Head of caudate nucleus (tissue), 42 donors: ENCODE measurements at regions not wholly inside any gene's neighbourhood (a gene's known extent, or its start where the extent isn't known, plus 50 kb on each side); places are given as distances from the start of the nearest gene placed in this dataset.

ENCODE experiments used
- DNase-seq, 42 donors: peaks; one replicate each; pipeline versions ENCODE4 v3.0.0 to v3.0.0-alpha.2; 2020 to 2021; ENCODE audit warnings: mixed read lengths in 7 of 42
- intact Hi-C: fragments of 100-400 bp; cut with DNase I; formaldehyde crosslinking; loops from one replicate; pipeline ENCODE4 v1.15.0; 2022

DNA sequence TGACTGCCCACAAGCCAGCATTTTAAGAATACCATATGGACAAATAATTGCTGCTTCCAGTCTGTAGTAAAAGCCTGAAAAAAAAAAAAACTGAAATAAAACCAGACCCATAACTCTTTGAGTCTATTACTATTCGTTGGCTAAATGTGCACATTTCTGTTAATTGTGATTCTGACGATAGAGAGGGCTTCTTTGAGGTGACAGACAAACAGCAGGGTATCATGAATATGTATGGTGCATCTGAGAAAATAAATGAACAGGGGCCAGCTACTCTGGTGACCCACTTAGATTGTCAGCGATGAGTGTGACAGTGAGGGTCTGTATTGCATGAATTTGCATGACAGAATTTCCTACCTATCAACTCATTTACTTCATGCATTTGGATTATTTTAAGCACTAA, 427.8 kb upstream of the SOX11 start:
- DNase-seq: no peak
- intact Hi-C loops: no loop called here

DNA sequence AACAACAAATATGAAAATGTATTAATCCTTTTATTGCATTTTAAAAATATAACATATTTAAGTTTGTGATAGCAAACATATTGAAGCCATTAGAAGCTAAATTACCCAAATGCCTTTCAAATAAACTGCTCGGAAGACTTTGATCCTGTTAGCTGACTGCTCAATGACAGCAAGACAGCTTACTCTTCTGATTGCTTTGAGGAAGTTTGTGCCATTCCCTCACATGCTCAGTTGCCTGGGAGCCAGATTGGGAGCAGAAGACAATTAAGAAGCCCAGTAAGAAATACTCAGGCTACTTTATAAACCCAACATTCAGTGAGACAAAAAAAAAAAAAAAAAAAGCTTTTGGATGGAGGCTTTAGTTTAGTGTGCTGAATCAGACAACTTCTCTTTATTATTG, 407.1 kb upstream of the SOX11 start:
- intact Hi-C loops: no loop called here
- DNase-seq: no peak

DNA sequence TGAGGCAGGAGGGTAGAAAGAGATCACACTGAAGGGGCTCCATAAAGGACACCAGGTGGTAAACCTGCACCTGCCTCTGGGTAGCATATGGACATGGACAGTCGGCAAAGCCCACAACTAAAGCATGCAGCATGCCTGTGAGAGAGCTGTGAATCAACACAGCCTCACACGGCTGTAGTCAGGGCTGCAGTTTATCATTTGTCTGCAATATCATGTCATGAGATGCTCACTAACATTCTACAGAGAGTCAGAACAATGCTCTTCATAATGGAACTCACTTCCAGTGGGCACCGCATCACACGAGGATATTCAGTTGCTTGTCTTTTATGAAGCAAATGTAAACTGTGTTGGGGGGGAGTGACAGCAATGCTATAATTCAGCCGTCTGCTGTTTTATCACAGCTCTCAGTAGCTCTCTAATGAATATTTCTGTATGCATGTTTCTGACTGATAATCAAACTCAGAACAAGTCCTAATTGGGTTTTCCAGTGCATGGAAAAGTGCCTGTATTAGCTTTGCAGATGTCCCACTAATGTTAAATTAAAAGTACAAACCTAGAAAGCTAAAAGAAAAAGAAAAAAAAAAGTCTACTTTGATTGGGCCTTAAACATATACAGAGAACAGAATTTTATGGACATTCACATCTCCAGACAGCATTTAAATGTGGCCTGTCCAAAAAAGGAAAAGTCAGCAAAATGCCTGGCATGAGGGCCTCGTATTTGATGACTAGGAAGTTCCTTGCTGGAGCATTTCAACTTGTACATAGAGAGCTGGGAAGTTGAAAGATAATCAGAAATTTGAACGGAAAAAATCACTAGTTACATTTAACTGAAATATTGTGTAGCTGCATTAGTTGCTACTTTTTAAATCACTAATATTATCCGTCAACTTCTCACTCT, 406.1 kb upstream of the SOX11 start:
- no peak for DNase-seq
- intact Hi-C loops: no loop called here

DNA sequence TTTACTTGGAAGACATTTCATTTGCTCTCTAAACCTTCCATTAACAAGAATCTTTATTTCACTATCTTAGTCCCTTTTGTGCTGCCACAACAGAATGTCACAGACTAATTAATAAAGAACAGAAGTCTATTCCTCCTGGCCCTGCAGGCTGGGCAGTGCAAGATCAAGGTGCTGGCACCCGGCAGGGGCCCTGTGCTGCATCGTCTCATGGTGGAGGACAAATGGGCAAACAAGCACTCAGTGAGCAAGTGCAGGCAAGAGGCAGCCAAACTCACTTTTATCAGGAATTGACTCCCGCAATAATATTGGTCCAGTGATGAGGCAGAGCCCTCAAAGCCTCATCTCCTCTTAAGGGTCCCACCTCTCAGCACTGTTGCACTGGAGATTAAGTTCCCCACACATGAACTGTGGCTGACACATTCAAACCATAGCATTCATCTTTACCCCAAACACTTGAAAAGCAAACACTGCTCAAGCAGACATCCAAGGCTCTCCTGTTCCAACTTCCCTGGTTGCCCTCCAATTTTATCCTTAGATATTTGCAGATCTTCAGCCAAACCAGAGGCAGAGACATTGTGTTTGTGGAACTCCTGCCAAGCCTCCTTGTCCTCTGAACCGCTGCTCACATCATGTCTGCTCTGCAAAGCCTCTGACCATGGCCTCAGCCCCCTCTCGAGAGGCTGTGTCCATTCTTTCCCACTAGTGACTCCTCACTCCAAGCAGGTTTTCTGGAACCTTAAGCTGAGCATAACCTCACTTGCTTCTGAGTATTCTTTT, 404.4 kb upstream of the SOX11 start:
- DNase-seq: no peak
- intact Hi-C loops: no loop called here

DNA sequence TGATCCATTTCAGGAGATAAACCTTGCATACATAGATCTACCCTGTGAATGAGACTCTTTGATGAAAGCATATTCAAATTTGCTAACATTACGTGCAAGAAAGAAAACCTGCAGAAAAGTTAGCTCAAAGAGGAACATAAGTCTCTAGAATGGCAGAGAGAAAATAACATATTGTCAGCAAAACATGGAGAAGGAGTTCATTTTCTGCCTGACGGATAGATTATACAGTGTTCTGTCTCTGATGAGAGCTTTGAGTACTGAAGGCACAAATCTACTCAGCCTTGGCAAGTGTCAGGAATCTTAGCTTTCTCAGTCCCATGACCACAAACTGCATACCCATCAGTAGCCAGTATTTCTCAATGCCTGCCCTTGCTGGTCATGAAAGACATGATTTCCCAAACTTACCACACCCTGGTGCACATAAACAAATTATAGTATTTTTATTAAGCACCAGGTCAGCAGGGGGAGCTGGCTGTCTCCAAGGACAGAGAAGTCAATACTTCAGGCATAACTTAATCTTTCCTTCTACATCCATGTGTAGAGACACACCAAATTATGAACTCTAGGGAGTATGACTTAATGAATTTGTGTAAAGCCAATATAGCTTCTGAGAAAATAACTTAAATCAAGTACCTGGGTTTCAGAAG, 401.2 kb upstream of the SOX11 start:
- no peak for DNase-seq
- intact Hi-C loops: no loop called here

DNA sequence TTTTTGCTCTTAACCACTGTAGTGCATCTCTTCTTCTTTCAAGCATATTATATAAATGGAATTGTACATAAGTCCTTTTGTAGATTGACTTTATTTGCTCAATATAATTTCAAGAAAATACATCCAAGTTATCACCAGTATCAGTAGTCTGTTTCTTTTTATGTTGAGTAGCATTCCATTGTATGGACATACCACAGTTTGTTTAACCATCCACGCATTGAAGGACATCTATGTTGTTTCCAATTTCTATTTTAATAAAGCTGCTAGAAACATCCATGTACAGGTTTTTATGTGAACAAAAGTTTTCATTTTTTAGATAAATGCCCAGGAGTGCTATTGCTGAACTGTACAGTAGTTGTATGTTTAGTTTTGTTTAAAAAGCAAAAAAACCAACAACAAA, 387.5 kb upstream of the SOX11 start:
- DNase-seq: no peak
- intact Hi-C loops: no loop called here

DNA sequence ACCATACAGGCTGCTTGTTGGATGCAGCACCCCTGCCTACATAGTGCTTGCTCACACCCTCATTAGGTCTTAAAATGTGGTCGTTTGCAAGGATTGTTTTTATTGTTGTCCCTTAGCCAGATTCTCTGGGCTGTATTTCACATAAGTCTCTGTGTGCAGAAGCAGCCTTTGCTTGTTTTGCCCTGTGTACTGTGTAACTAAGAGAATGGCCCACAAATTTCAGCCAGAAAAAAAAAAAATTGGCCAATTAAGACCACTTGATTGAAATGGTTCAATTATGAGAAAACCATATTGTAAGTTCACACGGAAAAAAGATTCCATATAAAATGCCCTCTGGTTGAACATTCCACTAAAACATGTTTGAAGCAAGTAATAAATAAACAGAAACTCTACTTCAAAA, 377.1 kb upstream of the SOX11 start:
- no peak for DNase-seq
- intact Hi-C loops: no loop called here

DNA sequence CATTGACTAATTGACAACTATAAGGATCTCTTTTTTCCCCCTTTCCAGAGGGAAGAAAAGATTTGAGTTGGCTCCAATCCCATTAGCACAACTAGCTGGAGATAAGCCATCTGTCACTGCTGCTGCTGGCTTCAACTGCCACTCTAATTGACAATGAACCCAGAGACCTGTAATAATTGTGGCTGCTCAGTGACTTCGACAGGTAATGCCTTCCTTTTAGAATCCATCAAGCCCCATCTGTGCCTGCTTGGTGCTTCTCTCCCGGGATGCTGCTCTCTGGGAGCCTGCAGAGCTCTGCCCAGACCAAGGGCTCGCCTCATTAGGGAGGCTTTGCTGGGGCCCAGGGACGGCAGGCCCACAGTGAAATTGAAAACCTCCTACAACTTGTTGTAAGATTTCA, 376.7 kb upstream of the SOX11 start:
- intact Hi-C loops: no loop called here
- DNase-seq: no peak

DNA sequence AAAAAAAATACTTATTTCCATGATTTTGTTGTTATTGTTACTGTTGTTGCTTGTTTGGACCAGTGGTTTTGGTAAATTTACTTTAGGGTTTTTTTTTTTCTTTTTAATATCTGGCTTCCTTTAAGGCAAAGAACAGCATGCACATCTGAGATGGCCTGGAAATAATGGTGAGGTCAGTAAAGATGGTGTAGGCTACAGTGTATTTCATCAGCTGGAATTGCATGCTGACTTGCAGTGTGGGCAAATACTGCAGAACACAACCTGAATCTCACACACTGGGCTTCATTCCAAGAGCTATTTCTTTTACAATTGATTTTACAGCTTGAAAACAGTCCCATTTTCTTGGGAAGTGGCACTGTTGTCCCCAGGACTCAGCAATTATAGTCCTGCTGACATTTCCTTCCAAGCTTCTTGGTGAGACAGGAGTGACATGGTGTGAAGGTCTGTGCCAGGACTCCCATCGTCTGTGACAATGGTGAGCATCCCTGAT, 376.1 kb upstream of the SOX11 start:
- no peak for DNase-seq
- intact Hi-C loops: no loop called here

DNA sequence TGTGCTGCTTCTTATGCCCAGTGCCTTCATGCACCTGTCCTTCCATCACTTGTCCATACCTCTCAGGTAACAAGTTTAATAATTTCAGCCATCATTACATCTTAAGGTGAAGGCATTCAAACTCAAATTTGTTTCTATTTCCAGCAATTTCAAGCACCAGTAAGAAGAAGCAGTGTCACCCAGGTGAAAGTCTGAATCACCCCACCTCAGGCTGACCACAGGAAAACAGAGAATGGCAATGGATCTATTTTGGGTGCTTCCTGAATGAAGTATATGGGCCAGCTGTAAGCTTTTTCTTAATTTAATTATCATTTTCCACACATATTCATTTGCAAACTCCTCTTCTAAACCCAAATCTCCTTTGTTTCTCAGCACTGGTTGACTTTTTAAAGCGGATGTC, 372.7 kb upstream of the SOX11 start:
- intact Hi-C loops: no loop called here
- no peak for DNase-seq

DNA sequence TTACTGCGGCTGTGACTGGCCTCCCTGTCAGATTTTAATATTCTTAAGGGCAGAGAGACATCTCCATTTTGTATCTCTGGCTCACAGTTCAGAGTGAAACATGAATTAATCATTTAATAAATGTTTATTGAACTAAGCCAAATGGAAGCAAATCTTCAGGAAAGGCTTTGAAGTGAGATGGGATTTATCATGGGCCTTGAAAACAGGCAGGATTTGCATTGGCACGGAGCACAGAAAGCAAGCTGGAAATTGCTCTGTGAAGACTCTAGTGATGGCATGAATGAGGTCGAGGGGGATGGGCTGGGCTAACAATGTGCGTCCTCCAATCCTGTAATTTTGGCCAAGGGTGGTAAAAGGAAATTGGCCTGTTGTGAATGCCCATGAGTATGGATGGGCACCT, 369.8 kb upstream of the SOX11 start:
- intact Hi-C loops: no loop called here

DNA sequence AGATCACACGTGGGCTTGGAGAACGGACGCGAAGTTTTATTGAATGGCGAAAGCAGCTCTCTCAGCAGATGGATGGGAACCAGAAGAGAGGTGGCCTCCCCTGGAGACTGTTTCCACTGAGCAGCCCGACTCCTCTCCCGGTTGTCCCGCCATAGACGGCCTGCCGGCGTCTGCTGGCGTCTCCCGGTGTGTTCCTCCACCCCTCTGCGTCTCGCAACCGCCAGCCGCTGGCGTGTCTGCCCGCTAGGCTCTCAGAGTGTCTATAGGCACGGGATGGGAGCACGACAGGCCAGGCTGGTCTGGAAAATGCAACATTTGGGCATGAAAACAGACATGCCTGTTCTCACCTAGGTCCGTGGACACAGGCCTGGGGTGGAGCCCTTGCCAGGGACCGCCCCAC, 366.7 kb upstream of the SOX11 start:
- DNase-seq: no peak
- intact Hi-C loops: no loop called here

More for the DNA sequence above, 369.8 kb upstream of the SOX11 start:
- peak in 1 of 42 donors; percentile 3 for DNase-seq

DNA sequence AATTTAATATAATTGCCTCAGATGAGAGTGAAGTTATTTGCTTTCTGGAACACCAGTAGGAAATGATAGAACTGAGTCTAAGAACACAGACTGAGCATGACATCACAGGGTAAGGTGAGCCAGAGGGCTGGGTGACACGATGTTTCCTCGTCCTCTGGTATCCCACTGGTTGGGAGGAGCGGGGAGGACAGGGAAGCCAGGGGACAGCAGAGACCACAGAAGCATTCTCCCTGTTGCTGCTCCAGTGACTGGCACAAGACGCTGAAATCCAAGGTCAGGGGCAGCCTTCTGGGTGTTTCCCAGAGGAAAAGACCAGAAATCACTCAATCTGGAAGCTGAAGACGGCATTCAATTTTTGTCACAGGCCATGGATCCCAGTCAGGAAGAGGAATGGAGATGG, 363.4 kb upstream of the SOX11 start:
- intact Hi-C loops: no loop called here

DNA sequence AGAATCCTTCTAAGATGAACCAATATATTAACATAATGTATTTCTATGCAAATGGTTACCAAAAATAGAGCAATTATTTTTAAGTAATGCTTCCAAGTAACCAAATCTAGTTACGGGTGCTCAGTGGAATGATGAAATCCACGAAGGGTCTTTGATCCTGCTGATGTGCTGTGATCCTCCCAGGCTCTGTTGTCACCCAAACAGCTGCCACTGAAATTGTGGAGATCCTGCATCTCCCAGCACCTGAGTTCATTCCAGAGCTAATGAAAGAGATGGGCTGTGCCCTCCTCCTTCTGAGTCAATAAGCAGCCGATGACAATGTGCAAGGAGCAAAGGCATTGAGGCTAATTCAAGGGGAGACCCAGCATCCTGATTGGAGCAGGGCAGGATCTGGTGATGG, 362.4 kb upstream of the SOX11 start:
- intact Hi-C loops: no loop called here
- no peak for DNase-seq

More for the DNA sequence above, 363.4 kb upstream of the SOX11 start:
- no peak for DNase-seq

DNA sequence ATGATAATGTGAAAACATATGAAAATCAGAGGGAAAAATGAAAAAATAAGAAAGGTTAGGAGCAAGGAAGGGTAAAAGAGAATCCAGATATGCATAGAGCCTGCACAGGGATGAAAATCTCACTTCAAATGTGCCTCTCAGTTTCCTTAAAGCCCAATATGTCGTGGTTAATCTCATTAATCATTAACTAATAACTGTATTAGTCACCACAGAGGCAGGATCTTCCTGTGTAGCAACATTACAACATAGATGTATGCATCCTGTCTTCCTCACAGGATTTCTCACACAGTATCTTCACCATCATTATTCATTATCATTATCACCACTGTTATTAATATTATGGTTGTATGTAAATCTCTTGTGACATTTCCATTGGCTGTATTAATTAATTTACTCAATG, 361.2 kb upstream of the SOX11 start:
- intact Hi-C loops: no loop called here

DNA sequence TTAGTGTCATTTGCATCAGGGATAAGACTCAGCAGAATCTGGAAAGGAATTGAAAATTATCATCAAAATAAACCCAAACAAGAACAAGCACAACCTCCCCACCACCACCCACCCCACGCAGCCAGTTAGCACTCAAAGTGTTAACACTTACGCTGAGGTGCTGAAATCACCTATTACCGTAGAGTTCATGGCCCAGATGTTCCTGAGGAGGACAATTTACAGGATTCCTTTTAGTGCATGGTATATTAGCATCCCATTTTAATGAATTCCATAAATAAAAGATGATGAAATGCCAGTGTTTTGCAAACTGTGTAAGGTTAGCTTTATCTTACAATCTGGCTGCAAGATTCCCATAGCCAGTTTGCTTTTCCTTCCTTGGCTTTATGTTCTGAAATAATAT, 359.3 kb upstream of the SOX11 start:
- DNase-seq: no peak
- intact Hi-C loops: no loop called here

More for the DNA sequence above, 361.2 kb upstream of the SOX11 start:
- DNase-seq: no peak

DNA sequence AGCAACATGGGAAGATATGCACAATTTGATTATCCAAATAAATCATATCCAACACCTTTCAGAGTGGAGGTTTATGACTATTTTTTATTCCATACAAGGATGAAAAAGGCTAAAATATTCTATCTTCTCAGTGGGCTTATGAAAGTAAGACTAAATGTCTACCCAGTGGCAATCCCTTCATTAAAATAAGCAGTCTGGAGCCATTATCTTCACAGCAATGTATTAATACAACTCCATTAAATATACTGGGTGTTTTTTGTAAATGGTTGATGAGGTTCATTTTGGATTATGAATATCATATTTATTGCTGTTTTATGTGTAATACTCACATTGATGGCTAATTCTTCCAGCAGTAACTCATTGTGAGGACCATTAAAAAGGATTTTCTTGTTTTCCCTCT, 352.7 kb upstream of the SOX11 start:
- intact Hi-C loops: no loop called here
- DNase-seq: no peak

DNA sequence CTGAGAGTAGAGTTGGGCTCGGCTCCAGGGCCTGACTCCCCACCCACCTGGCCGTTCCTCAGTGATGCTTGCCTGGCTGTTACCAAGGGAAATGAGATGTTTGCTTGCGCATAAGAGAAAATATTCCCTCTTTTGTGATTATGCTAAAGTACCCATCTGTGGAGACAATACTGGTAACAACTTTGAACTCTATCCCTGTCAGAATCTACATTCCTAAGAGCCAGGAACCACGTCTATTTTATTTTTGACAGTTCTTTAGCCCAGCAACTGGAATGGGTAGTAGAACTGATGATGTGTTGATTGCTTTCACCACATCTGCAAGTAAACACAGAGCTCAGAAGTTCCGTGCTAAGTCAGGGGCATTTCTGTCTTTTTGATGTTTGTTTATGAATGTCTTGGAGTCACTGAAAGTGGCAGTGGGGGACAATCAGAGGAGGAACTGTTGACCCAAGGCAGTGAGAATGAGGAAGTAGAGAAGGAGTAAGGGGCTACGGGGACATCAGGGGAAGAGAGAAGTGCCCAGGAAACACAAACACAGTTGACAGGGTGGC, 348.3 kb upstream of the SOX11 start:
- intact Hi-C loops: no loop called here
- no peak for DNase-seq

DNA sequence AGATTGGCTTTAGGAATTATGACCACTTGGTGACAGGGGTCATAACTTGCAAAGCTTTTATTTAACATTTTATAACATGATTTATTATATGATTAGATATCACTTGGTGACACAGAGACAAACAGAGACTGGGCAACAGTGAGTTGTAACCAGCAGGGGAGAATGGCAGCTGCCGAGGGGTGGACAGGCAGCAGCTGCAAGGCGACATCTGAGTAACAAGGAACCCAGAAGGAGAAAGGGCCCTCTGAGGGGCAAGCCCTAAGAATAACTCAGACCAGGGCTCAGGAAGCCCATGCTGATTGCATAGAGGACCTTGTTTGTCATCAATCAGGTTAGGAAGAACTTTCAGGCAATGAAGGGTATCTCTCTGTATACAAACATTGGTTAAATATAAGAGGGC, 339.9 kb upstream of the SOX11 start:
- intact Hi-C loops: no loop called here
- no peak for DNase-seq

DNA sequence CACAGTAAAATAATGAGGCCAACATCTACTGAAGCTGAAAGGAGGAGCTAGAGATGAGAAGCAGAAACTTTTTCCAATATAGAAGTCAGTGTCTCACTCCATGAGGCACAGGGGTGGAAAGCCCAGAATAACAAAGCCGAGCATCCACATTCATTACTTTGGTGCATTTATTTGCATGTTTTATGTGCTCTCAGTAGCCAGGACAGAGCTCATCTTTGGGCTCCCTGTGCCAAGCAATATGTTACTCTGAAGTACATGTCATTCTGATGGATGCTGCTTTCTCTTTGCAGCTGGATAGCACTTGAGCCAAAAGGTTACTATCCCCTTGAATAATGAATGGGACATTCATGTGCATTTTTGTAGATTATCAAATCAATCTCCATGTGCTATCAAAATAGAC, 338.6 kb upstream of the SOX11 start:
- no peak for DNase-seq
- intact Hi-C loops: no loop called here
